Gastroesophageal sphincter (tissue), 3 donors: ENCODE measurements at regions not wholly inside any gene's neighbourhood (a gene's known extent, or its start where the extent isn't known, plus 50 kb on each side); places are given as distances from the start of the nearest gene placed in this dataset.

Experiments
- CTCF ChIP-seq, 4 experiments: fragments of 200-600 bp in 2 of 4; fragments of 450-650 bp in 2 of 4; sonication (generic) in 1 of 4; IDR thresholded peaks; one replicate each; pipeline ENCODE4 v1.5.1; 2017 to 2019; ENCODE audit warnings: antibody characterized with exemption in 4 of 4, mild to moderate bottlenecking in 2 of 4, moderate library complexity in 2 of 4
- EP300 ChIP-seq: sonication (generic); formaldehyde crosslinking; IDR thresholded peaks from one replicate; pipeline ENCODE4 v1.6.1; 2017; ENCODE audit warnings: antibody characterized with exemption, mild to moderate bottlenecking
- POLR2A ChIP-seq, 2 donors: fragments of 450-650 bp; IDR thresholded peaks; one replicate each; pipeline ENCODE4 v1.6.1; 2017; ENCODE audit warnings: antibody characterized with exemption in 2 of 2, mild to moderate bottlenecking in 2 of 2, moderate library complexity in 1 of 2
- POLR2AphosphoS5 ChIP-seq: sonication (generic); formaldehyde crosslinking; IDR thresholded peaks from one replicate; pipeline ENCODE4 v1.6.1; 2017; ENCODE audit warnings: antibody characterized with exemption

- no peak for TF ChIP-seq CTCF (IDR thresholded peaks at IDR 0.05)
- no peak for TF ChIP-seq EP300
- no peak for TF ChIP-seq POLR2A (IDR thresholded peaks at IDR 0.05)
- no peak for TF ChIP-seq POLR2AphosphoS5
Measured at GRCh38 chr4:26226629-26227376, 94.0 kb upstream of the RBPJ start.
